Mesothelial cell of epicardium (in vitro differentiated cells): ENCODE measurements at regions not wholly inside any gene's neighbourhood (a gene's known extent, or its start where the extent isn't known, plus 50 kb on each side); places are given as distances from the start of the nearest gene placed in this dataset.

Experiments used
- DNase-seq, 2 experiments: peaks; one replicate each; pipeline ENCODE4 v3.0.0; 2021; ENCODE audit warnings: low spot score in 2 of 2; ENCODE audit not compliant: unreplicated experiment in 2 of 2
- H3K27ac Mint-ChIP-seq: 2 replicates; pipeline ENCODE4 v1.8.0; 2021; ENCODE audit warnings: mixed read lengths
- H3K27me3 Mint-ChIP-seq: 2 replicates; pipeline ENCODE4 v1.8.0; 2021; ENCODE audit warnings: low read depth, mixed read lengths
- H3K36me3 Mint-ChIP-seq: 2 replicates; pipeline ENCODE4 v1.8.0; 2021; ENCODE audit warnings: mixed read lengths
- H3K4me1 Mint-ChIP-seq: 2 replicates; pipeline ENCODE4 v1.8.0; 2021; ENCODE audit warnings: mixed read lengths
- H3K4me3 Mint-ChIP-seq: 2 replicates; pipeline ENCODE4 v1.8.0; 2021; ENCODE audit warnings: mild to moderate bottlenecking, moderate library complexity, mixed read lengths
- H3K9me3 Mint-ChIP-seq: 2 replicates; pipeline ENCODE4 v1.8.0; 2021; ENCODE audit warnings: mixed read lengths
- TF ChIP-seq, protein P1 (sequence below): fragments of 200-600 bp; sonication (generic); IDR thresholded peaks from one replicate; pipeline ENCODE4 v1.5.0; 2021; ENCODE audit warnings: antibody characterized with exemption; ENCODE audit not compliant: unreplicated experiment

- H3K27ac Mint-ChIP-seq: no peak overlapping the region
- peaks cover 1% of the 10 kb centered on the region for H3K27me3 Mint-ChIP-seq
- no peaks in the 10 kb centered on the region for H3K36me3 Mint-ChIP-seq
- H3K9me3 Mint-ChIP-seq: peaks cover 7% of the 10 kb centered on the region
- TF ChIP-seq, protein P1, sequence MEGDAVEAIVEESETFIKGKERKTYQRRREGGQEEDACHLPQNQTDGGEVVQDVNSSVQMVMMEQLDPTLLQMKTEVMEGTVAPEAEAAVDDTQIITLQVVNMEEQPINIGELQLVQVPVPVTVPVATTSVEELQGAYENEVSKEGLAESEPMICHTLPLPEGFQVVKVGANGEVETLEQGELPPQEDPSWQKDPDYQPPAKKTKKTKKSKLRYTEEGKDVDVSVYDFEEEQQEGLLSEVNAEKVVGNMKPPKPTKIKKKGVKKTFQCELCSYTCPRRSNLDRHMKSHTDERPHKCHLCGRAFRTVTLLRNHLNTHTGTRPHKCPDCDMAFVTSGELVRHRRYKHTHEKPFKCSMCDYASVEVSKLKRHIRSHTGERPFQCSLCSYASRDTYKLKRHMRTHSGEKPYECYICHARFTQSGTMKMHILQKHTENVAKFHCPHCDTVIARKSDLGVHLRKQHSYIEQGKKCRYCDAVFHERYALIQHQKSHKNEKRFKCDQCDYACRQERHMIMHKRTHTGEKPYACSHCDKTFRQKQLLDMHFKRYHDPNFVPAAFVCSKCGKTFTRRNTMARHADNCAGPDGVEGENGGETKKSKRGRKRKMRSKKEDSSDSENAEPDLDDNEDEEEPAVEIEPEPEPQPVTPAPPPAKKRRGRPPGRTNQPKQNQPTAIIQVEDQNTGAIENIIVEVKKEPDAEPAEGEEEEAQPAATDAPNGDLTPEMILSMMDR: no peak
- H3K4me3 Mint-ChIP-seq: no peak overlapping the region
- peaks cover 15% of the 10 kb centered on the region for H3K4me1 Mint-ChIP-seq
- no peak for DNase-seq
Observed at GRCh38 chrX:110584083-110584482, 211.5 kb downstream of the CHRDL1 start.

DNA sequence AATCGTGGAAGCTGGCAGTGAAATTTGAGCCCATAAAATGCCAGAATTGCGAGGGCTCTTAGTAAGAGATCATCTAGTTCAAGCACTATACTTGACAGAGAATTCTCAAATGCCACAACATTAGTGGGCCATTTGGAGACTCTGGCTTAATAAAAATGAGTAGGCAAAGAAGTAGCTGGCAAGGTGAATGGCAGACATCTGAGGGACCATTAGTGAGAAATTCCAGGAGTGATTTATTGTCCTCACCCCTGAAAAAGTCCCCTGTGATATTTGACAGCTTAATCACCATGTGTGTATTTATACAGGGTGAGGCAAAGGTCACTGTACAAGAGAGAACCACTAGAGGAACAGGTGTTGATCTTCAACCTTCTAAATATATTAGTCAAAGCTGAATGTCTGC is 207.5 kb downstream of the CHRDL1 start:
- DNase-seq: no peak
- Mint-ChIP-seq H3K9me3 (no peaks in the 10 kb centered on the region), H3K4me1 (peaks cover 15% of the 10 kb centered on the region), H3K36me3 (no peaks in the 10 kb centered on the region), H3K4me3 (no peak overlapping the region), H3K27me3 (peaks cover 1% of the 10 kb centered on the region), H3K27ac (no peak overlapping the region)
- TF ChIP-seq, protein P1: no peak

- DNase-seq: no peak
- peaks cover 1% of the 10 kb centered on the region for H3K27me3 Mint-ChIP-seq
- H3K36me3 Mint-ChIP-seq: no peaks in the 10 kb centered on the region
- H3K27ac Mint-ChIP-seq: no peak overlapping the region
- H3K9me3 Mint-ChIP-seq: no peaks in the 10 kb centered on the region
- TF ChIP-seq, protein P1: no peak
- no peak overlapping the region for H3K4me3 Mint-ChIP-seq
- peaks cover 15% of the 10 kb centered on the region for H3K4me1 Mint-ChIP-seq
Observed at GRCh38 chrX:110588853-110589252, 206.8 kb downstream of the CHRDL1 start.

GRCh38 chrX:110600745-110601310 is 194.8 kb downstream of the CHRDL1 start:
- Mint-ChIP-seq H3K27ac (no peak overlapping the region), H3K9me3 (peaks cover 28% of the 10 kb centered on the region), H3K4me3 (no peak overlapping the region), H3K4me1 (no peaks in the 10 kb centered on the region), H3K27me3 (no peaks in the 10 kb centered on the region), H3K36me3 (no peaks in the 10 kb centered on the region)
- DNase-seq: no peak
- TF ChIP-seq, protein P1: no peak

DNA sequence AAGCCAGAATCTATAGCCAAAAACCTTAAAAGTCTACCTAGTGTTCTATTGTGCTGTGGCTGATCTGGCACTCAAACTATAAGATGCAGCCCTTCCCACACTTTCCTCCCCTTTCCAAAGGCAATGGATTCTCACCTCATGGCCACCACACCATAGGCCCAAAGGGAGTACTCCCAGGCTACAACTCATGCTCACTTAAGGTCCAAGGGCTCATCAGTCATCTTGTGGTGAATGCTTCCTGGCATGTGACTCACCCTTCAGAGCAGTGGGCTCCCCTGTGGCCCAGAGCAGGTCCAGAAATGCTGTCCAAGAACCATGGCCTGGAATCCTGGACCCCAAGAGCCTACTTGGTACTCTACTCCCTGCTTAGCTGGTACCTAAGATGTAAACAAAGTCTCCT is 181.0 kb downstream of the CHRDL1 start:
- Mint-ChIP-seq H3K4me1 (no peaks in the 10 kb centered on the region), H3K9me3 (peaks cover 28% of the 10 kb centered on the region), H3K27ac (no peak overlapping the region), H3K36me3 (no peaks in the 10 kb centered on the region), H3K4me3 (no peak overlapping the region), H3K27me3 (no peaks in the 10 kb centered on the region)
- TF ChIP-seq, protein P1: no peak
- DNase-seq: no peak
